AG04450 (cell line): ENCODE measurements at regions not wholly inside any gene's neighbourhood (a gene's known extent, or its start where the extent isn't known, plus 50 kb on each side); places are given as distances from the start of the nearest gene placed in this dataset.

Source experiments
- CTCF ChIA-PET: fragments of 300-600, 350-600 bp; formaldehyde crosslinking; extraction: SDS; loops from one replicate; lab custom pipeline; 2022; ENCODE audit warnings: antibody characterized with exemption, inconsistent platforms; lab: Charles Lee
- POLR2A ChIA-PET: fragments of 350-600 bp; formaldehyde crosslinking; extraction: SDS; loops from one replicate; lab custom pipeline; 2021; ENCODE audit warnings: antibody characterized with exemption, inconsistent platforms; lab: Yijun Ruan, JAX
- DNase-seq: peaks from one replicate; pipeline ENCODE4 v3.0.0-alpha.2; 2011; ENCODE audit warnings: low read depth, low spot score
- H3K27ac ChIP-seq: one replicate; pipeline ENCODE4 v1.5.1; 2012; ENCODE audit warnings: low read depth, low read length, control low read depth
- H3K27me3 ChIP-seq: one replicate; pipeline ENCODE4 v1.6.0; 2012; ENCODE audit warnings: low read length; ENCODE audit not compliant: control insufficient read depth, insufficient read depth
- H3K4me3 ChIP-seq: 2 replicates; pipeline ENCODE4 v1.5.1; 2011; ENCODE audit warnings: mild to moderate bottlenecking, low read depth, low read length, control low read depth
- H3K9me3 ChIP-seq: 2 replicates; pipeline ENCODE4 v1.5.1; 2012; ENCODE audit warnings: low read length; ENCODE audit not compliant: control insufficient read depth, insufficient read depth
- CTCF ChIP-seq: IDR thresholded peaks from 2 replicates; pipeline ENCODE4 v1.5.1; 2011; ENCODE audit warnings: low read depth, low read length, control low read depth, inconsistent platforms

DNA sequence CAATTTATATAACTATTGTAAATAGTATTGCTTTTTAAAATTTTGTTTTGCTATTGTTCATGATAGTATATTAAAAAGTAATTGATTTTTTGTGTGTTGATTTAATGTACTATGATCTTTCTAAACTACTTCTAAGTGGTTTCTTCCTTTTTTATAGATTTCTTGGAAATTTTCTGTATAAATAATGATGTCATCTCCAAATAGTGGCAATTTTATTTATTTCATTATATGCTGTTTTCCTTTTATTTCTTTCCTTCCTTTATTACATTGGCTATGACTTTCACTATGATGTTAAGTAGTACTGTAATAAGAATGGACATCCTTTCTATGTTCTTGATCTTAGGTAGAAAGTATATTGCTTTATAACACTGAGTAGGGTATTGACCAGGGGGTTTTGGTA is 451.5 kb upstream of the SPTLC3 start:
- CTCF ChIA-PET = no interaction called here
- peaks cover 13% of the 10 kb centered on the region for H3K9me3 ChIP-seq
- no peak overlapping the region for H3K4me3 ChIP-seq
- H3K27ac ChIP-seq = no peak overlapping the region
- no peaks in the 10 kb centered on the region for H3K27me3 ChIP-seq
- POLR2A ChIA-PET = no interaction called here
- no peak for TF ChIP-seq CTCF
- no peak for DNase-seq

- ChIA-PET CTCF (no interaction called here), POLR2A (no interaction called here)
- Histone ChIP-seq H3K4me3 (no peak overlapping the region), H3K27ac (no peak overlapping the region), H3K9me3 (peaks cover 9% of the 10 kb centered on the region; the same call in 1 of the 2 replicates), H3K27me3 (no peaks in the 10 kb centered on the region)
- TF ChIP-seq CTCF = no peak
- DNase-seq = no peak
Observed at GRCh38 chr20:12564979-12565378, 443.8 kb upstream of the SPTLC3 start.

GRCh38 chr20:12566596-12566995 is 442.2 kb upstream of the SPTLC3 start:
- POLR2A ChIA-PET = no interaction called here
- no peak overlapping the region for H3K27ac ChIP-seq
- no peak for DNase-seq
- TF ChIP-seq CTCF = no peak
- H3K27me3 ChIP-seq = no peaks in the 10 kb centered on the region
- CTCF ChIA-PET = no interaction called here
- H3K4me3 ChIP-seq = no peak overlapping the region
- H3K9me3 ChIP-seq = peaks cover 5% of the 10 kb centered on the region; the same call in 1 of the 2 replicates

DNA sequence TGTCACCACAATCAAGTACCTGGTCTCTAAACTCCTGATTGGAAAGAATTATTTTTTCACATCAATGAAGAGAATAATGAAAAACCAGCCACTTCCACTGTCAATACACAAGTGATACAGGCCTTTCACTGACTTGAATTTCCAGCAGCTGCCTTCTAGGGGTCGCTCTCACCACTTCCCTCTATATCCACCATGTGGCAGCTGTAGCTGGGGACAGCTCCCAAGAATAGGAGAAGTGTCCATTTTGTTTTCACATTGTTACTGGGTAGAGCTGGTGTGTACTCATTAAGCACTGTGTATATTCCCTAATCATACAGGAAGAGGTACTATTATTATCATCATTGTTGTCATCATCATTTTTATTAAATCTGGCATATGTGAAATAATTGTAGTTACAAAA is 438.4 kb upstream of the SPTLC3 start:
- Histone ChIP-seq H3K9me3 (peaks cover 5% of the 10 kb centered on the region; the same call in 1 of the 2 replicates), H3K27me3 (no peaks in the 10 kb centered on the region), H3K27ac (no peak overlapping the region), H3K4me3 (no peak overlapping the region)
- POLR2A ChIA-PET = no interaction called here
- CTCF ChIA-PET = no interaction called here
- DNase-seq = no peak
- no peak for TF ChIP-seq CTCF

DNA sequence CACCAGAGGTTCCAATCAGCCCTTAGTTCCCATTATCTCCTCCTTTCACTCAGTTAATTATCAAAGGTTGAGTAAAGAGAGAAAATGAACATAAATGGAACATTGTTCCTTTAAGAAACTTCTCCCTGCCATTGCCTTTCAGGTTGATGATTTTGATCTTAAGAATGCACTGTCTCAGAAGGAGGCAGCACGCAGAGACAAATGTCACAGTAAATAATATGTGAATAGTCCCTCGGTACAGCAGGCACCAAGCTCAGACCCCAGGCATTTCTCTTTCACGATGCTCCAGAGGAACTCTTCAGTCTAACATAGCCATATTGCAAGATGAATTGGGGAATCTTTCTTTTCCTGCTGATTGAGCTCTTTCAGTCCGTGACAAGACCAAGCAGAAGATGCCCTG is 435.3 kb upstream of the SPTLC3 start:
- TF ChIP-seq CTCF = no peak
- CTCF ChIA-PET = no interaction called here
- POLR2A ChIA-PET = no interaction called here
- Histone ChIP-seq H3K27ac (no peak overlapping the region), H3K4me3 (no peak overlapping the region), H3K27me3 (no peaks in the 10 kb centered on the region), H3K9me3 (peaks cover 6% of the 10 kb centered on the region; the same call in 1 of the 2 replicates)
- no peak for DNase-seq
